ENCODE measurements at regions not wholly inside any gene's neighbourhood (a gene's known extent, or its start where the extent isn't known, plus 50 kb on each side); places are given as distances from the start of the nearest gene placed in this dataset.
"Not testable (repeated sequence)": the region's sequence is repeated elsewhere in the genome, so short reads cannot be mapped to it uniquely, and the experiment has no call there.

DNA sequence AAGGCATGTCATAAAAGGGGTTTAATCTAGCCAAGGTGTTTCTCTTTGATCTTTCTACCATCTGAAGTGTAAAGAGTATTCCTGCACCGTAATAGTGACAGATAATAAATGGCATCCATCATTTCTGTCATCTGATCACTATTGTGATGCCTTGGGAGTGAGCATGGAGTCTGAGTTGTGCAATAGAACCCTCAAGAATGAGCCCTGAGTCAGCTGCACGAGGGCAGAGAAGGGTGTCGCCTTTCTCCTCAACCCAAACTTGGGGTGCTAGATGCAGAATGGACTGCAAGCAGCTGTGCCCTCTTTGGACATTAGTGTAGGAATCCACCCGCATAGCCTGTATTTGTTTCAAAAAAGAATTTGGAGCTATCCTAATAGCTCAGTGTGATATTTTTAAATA lies 115.2 kb downstream of the ZNF37A start:
- H4K20me1 ChIP-seq (ENCODE audit: control insufficient read depth, insufficient read depth, insufficient read length) = no peaks in the 10 kb centered on the region
- no peak overlapping the region for H2BK20ac ChIP-seq (ENCODE audit: low read depth, low read length, poor library complexity, severe bottlenecking)
- no peak for TF ChIP-seq CTCF (conservative IDR thresholded peaks at IDR 0.05)
- no peak overlapping the region for H2BK15ac ChIP-seq (ENCODE audit: low read depth, low read length)
- H3K23me2 ChIP-seq (ENCODE audit: insufficient read length, low read depth, low read length, poor library complexity, severe bottlenecking) = no peaks in the 10 kb centered on the region
- H3K9me3 ChIP-seq (ENCODE audit: control insufficient read depth, low read depth, low read length) = peaks cover 68% of the 10 kb centered on the region
- H2BK120ac ChIP-seq (ENCODE audit: low read depth, low read length, poor library complexity, severe bottlenecking) = no peak overlapping the region
- no peaks in the 10 kb centered on the region for H3K79me1 ChIP-seq (ENCODE audit: insufficient read depth, low read depth, low read length, poor library complexity, severe bottlenecking)
- H3K4me1 ChIP-seq (ENCODE audit: insufficient read depth, low read length) = no peaks in the 10 kb centered on the region
- no peaks in the 10 kb centered on the region; the same call in 1 of the 2 replicates for H3K27me3 Mint-ChIP-seq (ENCODE audit: low read depth)
- no peak overlapping the region for H3K23ac ChIP-seq (ENCODE audit: insufficient read length, low read depth, low read length)
- no peak overlapping the region for H3T11ph ChIP-seq (ENCODE audit: low read length)
- H3K79me2 ChIP-seq (ENCODE audit: insufficient read depth, low read length) = no peaks in the 10 kb centered on the region
- no peak overlapping the region for H3K14ac ChIP-seq (ENCODE audit: insufficient read depth, low read length)
- H4K5ac ChIP-seq (ENCODE audit: insufficient read length, low read depth, low read length) = no peak overlapping the region
- H3K56ac ChIP-seq (ENCODE audit: insufficient read length, low read depth, low read length) = no peak overlapping the region
- no CpG with 5 or more reads among the region's 4 CpGs for WGBS (ENCODE audit: extremely low coverage, insufficient read length, low lambda C conversion rate)
- H3K4me3 Mint-ChIP-seq = no peak overlapping the region
- H4K91ac ChIP-seq (ENCODE audit: insufficient read length, low read depth, low read length) = no peak overlapping the region
- no peaks in the 10 kb centered on the region for H3K27me3 ChIP-seq (ENCODE audit: insufficient read depth, low read length)
- no peak overlapping the region for H3K18ac ChIP-seq (ENCODE audit: insufficient read length, low read depth, low read length)
- no peak overlapping the region for H3K4me2 ChIP-seq (ENCODE audit: insufficient read depth, insufficient read length, low read length)
- H3K36me3 Mint-ChIP-seq (ENCODE audit: insufficient read depth in 1 of 3, low read depth in 3 of 3) = peaks cover 0 to 27% (median 3%) of the 10 kb centered on the region in 3 experiments; a peak in 3 of 7 replicates
- no peak overlapping the region for H2AK5ac ChIP-seq (ENCODE audit: insufficient read length, low read length)
- H2BK12ac ChIP-seq (ENCODE audit: insufficient read length, low read depth, low read length) = no peak overlapping the region
- no peak overlapping the region for H3K27ac Mint-ChIP-seq
- H2BK5ac ChIP-seq (ENCODE audit: insufficient read length, low read length) = no peak overlapping the region
- H2AFZ ChIP-seq (ENCODE audit: low read length) = no peak overlapping the region
- no peak for DNase-seq
- H3K9ac ChIP-seq (ENCODE audit: extremely low read depth, insufficient read length, low read length) = no peak overlapping the region
- H4K8ac ChIP-seq (replicated peaks; ENCODE audit: insufficient read length, low read depth, low read length) = no peak overlapping the region
- H3K27ac ChIP-seq (ENCODE audit: insufficient read length, low read depth, low read length) = no peak overlapping the region
- peaks cover 80% of the 10 kb centered on the region in 2 experiments for H3K9me3 Mint-ChIP-seq
- H3K4ac ChIP-seq (ENCODE audit: low read depth, low read length) = no peak overlapping the region
- no peaks in the 10 kb centered on the region for H3K4me1 Mint-ChIP-seq

GRCh38 chr10:38209748-38210147 lies 115.6 kb downstream of the ZNF37A start:
- not testable (repeated sequence) for H3T11ph ChIP-seq (ENCODE audit: low read length); H4K20me1 ChIP-seq (ENCODE audit: control insufficient read depth, insufficient read depth, insufficient read length); H3K14ac ChIP-seq (ENCODE audit: insufficient read depth, low read length); H3K79me2 ChIP-seq (ENCODE audit: insufficient read depth, low read length); H3K4me1 ChIP-seq (ENCODE audit: insufficient read depth, low read length); H3K23me2 ChIP-seq (ENCODE audit: insufficient read length, low read depth, low read length, poor library complexity, severe bottlenecking); H2AK5ac ChIP-seq (ENCODE audit: insufficient read length, low read length); H3K4me2 ChIP-seq (ENCODE audit: insufficient read depth, insufficient read length, low read length); H3K27ac Mint-ChIP-seq; H2AFZ ChIP-seq (ENCODE audit: low read length); DNase-seq; H3K4me3 Mint-ChIP-seq; H2BK5ac ChIP-seq (ENCODE audit: insufficient read length, low read length); H3K27me3 Mint-ChIP-seq (ENCODE audit: low read depth); H2BK15ac ChIP-seq (ENCODE audit: low read depth, low read length); H3K27ac ChIP-seq (ENCODE audit: insufficient read length, low read depth, low read length); H4K8ac ChIP-seq (replicated peaks; ENCODE audit: insufficient read length, low read depth, low read length); H4K5ac ChIP-seq (ENCODE audit: insufficient read length, low read depth, low read length); H3K23ac ChIP-seq (ENCODE audit: insufficient read length, low read depth, low read length); H3K9ac ChIP-seq (ENCODE audit: extremely low read depth, insufficient read length, low read length); H3K4ac ChIP-seq (ENCODE audit: low read depth, low read length); H3K27me3 ChIP-seq (ENCODE audit: insufficient read depth, low read length); H2BK120ac ChIP-seq (ENCODE audit: low read depth, low read length, poor library complexity, severe bottlenecking); H2BK12ac ChIP-seq (ENCODE audit: insufficient read length, low read depth, low read length); H3K18ac ChIP-seq (ENCODE audit: insufficient read length, low read depth, low read length); H4K91ac ChIP-seq (ENCODE audit: insufficient read length, low read depth, low read length); H3K79me1 ChIP-seq (ENCODE audit: insufficient read depth, low read depth, low read length, poor library complexity, severe bottlenecking); H3K4me1 Mint-ChIP-seq; H2BK20ac ChIP-seq (ENCODE audit: low read depth, low read length, poor library complexity, severe bottlenecking); H3K56ac ChIP-seq (ENCODE audit: insufficient read length, low read depth, low read length)
- peaks cover 80% of the 10 kb centered on the region in 2 experiments for H3K9me3 Mint-ChIP-seq
- H3K9me3 ChIP-seq (ENCODE audit: control insufficient read depth, low read depth, low read length) = peaks cover 63% of the 10 kb centered on the region
- H3K36me3 Mint-ChIP-seq (ENCODE audit: insufficient read depth in 1 of 3, low read depth in 3 of 3) = peaks cover 0 to 25% (median 3%) of the 10 kb centered on the region in 3 experiments; a peak in 3 of 7 replicates

Data from H9 (cell line).